Glutamatergic neuron (in vitro differentiated cells): ENCODE measurements at regions not wholly inside any gene's neighbourhood (a gene's known extent, or its start where the extent isn't known, plus 50 kb on each side); places are given as distances from the start of the nearest gene placed in this dataset.

ENCODE experiments used
- DNase-seq: peaks from one replicate; pipeline ENCODE4 v3.0.0; 2022
- H3K27ac Mint-ChIP-seq: one replicate; pipeline ENCODE4 v1.8.0; 2020; ENCODE audit warnings: mild to moderate bottlenecking, mixed read lengths, inconsistent platforms; ENCODE audit not compliant: unreplicated experiment
- H3K27me3 Mint-ChIP-seq: one replicate; pipeline ENCODE4 v1.8.0; 2020; ENCODE audit warnings: mild to moderate bottlenecking, moderate library complexity, mixed read lengths, inconsistent platforms; ENCODE audit not compliant: unreplicated experiment
- H3K36me3 Mint-ChIP-seq: one replicate; pipeline ENCODE4 v1.8.0; 2020; ENCODE audit warnings: mild to moderate bottlenecking, mixed read lengths, inconsistent platforms; ENCODE audit not compliant: unreplicated experiment
- H3K4me1 Mint-ChIP-seq: one replicate; pipeline ENCODE4 v1.8.0; 2020; ENCODE audit warnings: mild to moderate bottlenecking, low read depth, mixed read lengths, inconsistent platforms; ENCODE audit not compliant: unreplicated experiment
- H3K4me3 Mint-ChIP-seq: one replicate; pipeline ENCODE4 v1.8.0; 2020; ENCODE audit warnings: mild to moderate bottlenecking, mixed read lengths, inconsistent platforms; ENCODE audit not compliant: unreplicated experiment
- H3K9me3 Mint-ChIP-seq: one replicate; pipeline ENCODE4 v1.8.0; 2020; ENCODE audit warnings: mild to moderate bottlenecking, moderate library complexity, mixed read lengths, inconsistent platforms; ENCODE audit not compliant: unreplicated experiment
- TF ChIP-seq, protein P1 (sequence below): fragments of 200-600 bp; sonication (generic); IDR thresholded peaks from one replicate; pipeline ENCODE4 v1.5.0; 2021; ENCODE audit not compliant: partially characterized antibody, unreplicated experiment

DNA sequence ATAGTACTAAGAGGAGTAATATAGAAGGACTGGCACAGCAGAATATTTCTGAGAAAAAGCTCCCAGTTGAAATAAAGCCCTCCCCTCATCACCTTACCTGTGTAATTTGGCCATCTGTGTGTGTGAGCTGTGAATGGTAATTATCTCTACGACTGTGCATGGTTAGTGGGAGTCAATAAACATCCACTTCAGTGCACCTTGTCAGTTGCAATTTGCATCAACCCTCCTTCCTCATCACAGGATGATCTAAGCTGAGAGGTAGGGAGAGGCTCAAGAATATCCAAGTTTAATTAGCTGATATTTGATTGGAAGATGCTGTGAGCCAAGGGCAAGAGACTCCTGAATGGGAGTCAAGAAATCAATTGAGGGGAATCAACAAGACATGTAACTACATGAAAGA is 694.9 kb upstream of the KLHL29 start:
- peaks cover 2% of the 10 kb centered on the region for H3K9me3 Mint-ChIP-seq

DNA sequence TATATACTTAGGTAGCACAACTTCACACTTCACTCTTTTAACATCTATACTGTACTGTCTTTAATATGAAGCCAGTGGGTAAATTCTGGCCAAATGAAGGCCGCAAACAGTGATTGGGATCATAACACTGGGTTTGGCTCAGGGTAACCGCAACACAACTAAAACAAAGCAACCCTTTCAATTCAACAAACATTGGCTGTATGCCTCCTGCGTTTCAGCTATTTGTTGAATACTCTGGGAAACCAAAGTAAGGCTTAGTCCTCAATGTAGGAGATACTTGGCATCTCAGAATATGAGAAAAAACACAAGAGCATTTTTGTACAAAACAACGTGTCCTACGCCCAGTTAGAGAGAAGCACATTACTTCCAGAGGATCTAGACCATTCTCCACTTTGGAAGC is 693.3 kb upstream of the KLHL29 start:
- Mint-ChIP-seq H3K27me3 (no peaks in the 10 kb centered on the region), H3K27ac (no peak overlapping the region), H3K4me3 (no peak overlapping the region), H3K9me3 (no peaks in the 10 kb centered on the region), H3K4me1 (peaks cover 8% of the 10 kb centered on the region), H3K36me3 (no peaks in the 10 kb centered on the region)
- TF ChIP-seq, protein P1, sequence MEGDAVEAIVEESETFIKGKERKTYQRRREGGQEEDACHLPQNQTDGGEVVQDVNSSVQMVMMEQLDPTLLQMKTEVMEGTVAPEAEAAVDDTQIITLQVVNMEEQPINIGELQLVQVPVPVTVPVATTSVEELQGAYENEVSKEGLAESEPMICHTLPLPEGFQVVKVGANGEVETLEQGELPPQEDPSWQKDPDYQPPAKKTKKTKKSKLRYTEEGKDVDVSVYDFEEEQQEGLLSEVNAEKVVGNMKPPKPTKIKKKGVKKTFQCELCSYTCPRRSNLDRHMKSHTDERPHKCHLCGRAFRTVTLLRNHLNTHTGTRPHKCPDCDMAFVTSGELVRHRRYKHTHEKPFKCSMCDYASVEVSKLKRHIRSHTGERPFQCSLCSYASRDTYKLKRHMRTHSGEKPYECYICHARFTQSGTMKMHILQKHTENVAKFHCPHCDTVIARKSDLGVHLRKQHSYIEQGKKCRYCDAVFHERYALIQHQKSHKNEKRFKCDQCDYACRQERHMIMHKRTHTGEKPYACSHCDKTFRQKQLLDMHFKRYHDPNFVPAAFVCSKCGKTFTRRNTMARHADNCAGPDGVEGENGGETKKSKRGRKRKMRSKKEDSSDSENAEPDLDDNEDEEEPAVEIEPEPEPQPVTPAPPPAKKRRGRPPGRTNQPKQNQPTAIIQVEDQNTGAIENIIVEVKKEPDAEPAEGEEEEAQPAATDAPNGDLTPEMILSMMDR = no peak
- no peak for DNase-seq

More for the DNA sequence above, 694.9 kb upstream of the KLHL29 start:
- H3K27ac Mint-ChIP-seq = no peak overlapping the region
- no peaks in the 10 kb centered on the region for H3K36me3 Mint-ChIP-seq
- DNase-seq = no peak
- H3K27me3 Mint-ChIP-seq = no peaks in the 10 kb centered on the region
- H3K4me3 Mint-ChIP-seq = no peak overlapping the region
- H3K4me1 Mint-ChIP-seq = peaks cover 8% of the 10 kb centered on the region
- TF ChIP-seq, protein P1 = no peak

DNA sequence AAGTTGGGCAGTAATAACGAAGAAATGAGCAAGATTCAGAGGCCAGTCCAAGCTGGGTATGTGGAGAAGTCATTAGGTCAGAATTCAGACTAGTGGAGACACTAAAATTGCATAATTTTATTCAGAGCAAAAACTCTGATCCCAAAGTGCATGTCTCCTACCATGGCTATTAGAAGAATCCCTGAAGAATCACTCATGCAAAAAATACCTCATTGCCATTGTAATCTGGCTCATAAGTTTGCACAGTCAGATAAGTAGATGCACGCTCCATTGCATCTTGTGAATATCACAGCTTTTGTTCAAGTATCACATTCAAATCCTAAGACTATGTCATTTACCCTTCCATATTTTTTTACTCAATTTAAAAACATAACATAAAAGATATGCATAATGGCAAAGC is 692.2 kb upstream of the KLHL29 start:
- Mint-ChIP-seq H3K27me3 (no peaks in the 10 kb centered on the region), H3K27ac (no peak overlapping the region), H3K36me3 (no peaks in the 10 kb centered on the region), H3K4me1 (peaks cover 10% of the 10 kb centered on the region), H3K9me3 (no peaks in the 10 kb centered on the region), H3K4me3 (no peak overlapping the region)
- no peak for DNase-seq
- TF ChIP-seq, protein P1 = no peak

DNA sequence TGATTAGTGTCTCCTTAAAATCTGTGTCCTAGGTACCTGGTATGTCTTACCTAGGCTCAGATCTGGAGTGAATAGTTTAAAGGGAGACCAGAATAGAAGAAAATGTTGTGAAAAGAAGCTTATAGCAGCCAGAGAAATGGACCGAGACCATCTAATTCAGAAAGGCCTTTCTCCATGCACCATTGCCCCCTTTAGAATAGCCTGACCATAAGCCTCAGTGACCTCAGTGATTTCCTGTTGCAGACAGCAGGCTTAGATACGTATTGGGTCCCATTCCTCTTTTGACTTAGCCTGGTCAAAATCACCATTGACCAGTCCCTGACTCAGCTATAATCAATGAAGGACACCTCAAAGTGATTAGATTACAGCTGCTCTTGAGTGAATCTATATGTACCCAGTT is 690.7 kb upstream of the KLHL29 start:
- Mint-ChIP-seq H3K27ac (no peak overlapping the region), H3K4me3 (no peak overlapping the region), H3K9me3 (no peaks in the 10 kb centered on the region), H3K27me3 (no peaks in the 10 kb centered on the region), H3K4me1 (peaks cover 10% of the 10 kb centered on the region), H3K36me3 (no peaks in the 10 kb centered on the region)
- DNase-seq = no peak
- TF ChIP-seq, protein P1 = no peak

DNA sequence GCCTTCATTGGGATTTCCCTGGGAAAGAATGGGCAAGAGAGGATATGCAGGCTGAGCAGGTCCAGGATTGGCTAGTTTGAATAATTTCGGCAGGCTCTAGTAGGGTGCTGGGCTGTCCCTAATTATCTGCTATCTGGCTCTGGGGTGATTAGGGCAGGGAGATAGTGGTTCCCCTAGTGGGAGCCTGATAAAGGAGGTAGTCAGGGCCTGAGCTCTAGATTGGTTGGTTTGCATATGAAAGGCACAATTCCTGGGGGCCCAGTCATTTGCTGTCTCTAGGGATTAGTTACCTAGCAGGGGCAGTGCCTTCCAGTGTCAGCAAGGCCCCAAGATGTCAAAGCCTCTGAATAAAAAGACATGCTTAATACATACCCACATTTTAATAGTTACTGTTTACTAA is 690.1 kb upstream of the KLHL29 start:
- Mint-ChIP-seq H3K27me3 (no peaks in the 10 kb centered on the region), H3K9me3 (no peaks in the 10 kb centered on the region), H3K4me1 (peaks cover 10% of the 10 kb centered on the region), H3K36me3 (no peaks in the 10 kb centered on the region), H3K27ac (no peak overlapping the region), H3K4me3 (no peak overlapping the region)
- TF ChIP-seq, protein P1 = no peak
- no peak for DNase-seq
